GM21447 (cell line): ENCODE measurements at regions not wholly inside any gene's neighbourhood (a gene's known extent, or its start where the extent isn't known, plus 50 kb on each side); places are given as distances from the start of the nearest gene placed in this dataset.
"Not testable (repeated sequence)": the region's sequence is repeated elsewhere in the genome, so short reads cannot be mapped to it uniquely, and the experiment has no call there.

Experiments
- ATAC-seq: cut with Tn5 transposase; IDR thresholded peaks from one replicate; pipeline ENCODE4 v1.9.1; 2021; ENCODE audit not compliant: unreplicated experiment

GRCh38 chr5:120082316-120083068, 381.6 kb upstream of the PRR16 start:
- ATAC-seq: no peak

DNA sequence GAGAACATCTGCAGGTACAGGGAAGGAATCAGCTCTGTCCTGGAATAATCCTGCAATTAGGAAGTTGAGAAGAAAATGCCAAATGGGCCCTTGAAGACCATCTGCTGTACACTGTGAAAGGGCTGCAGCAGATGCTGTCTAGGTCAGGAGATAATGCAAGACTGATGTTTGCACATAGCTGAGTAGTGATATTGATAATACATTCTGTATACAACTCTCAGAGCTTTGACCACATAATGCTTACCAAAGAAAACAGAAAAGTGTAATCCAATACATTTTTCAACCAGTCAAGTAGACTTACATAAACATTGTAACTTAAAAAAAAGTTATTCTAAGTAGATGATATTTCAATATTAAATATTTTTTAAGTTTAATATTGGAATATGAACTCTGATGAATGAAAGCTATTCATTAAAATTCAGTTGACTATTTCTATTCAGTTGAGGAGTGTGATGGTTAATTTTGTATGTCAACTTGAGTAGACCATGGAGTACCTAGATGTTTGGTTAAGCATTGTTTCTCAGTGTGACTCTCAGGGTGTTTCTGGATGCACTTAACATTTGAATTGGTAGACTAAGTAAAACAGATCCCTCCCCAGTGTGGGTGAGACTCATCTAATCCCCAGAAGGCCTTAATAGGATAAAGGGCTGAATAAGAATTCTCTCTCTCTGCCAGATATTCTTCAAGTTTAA, 380.1 kb upstream of the PRR16 start:
- no peak for ATAC-seq

DNA sequence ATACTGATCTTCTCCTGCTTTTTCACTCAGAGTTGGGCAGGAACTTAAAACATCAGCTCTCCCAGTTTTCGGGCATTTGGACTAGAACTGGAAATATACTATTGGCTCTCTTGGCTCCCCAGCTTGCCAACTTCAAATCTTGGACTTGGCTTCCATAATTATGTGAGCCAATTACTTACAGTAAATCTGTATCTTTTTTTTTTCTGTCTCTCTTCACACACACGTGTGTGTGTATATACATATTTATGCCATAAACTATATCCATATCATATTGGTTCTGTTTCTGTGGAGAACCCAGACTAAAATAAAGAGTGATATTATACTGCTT, 379.6 kb upstream of the PRR16 start:
- no peak for ATAC-seq

- no peak for ATAC-seq
Measured at GRCh38 chr5:120086081-120086480, 378.0 kb upstream of the PRR16 start.

DNA sequence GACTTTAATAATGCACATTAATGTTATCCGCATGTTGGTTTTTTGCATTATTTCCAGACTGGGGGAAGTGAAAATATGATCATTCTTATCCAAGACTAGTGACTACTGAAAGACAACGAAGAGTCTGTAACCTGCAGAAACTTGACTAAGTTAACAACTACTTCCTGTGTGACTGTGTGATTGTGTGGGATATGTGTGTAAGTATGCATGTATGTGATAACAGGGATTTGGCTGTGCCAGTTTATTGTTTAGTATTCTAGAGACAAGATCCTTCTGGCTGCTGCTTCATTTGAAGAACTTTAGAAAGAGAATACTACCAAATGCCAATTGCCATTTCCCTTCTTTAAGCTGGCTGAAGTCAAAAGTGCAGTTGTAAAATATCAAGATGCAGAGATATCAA, 375.7 kb upstream of the PRR16 start:
- no peak for ATAC-seq

- no peak for ATAC-seq
Measured at GRCh38 chr5:120088836-120089235, 375.3 kb upstream of the PRR16 start.

- ATAC-seq: no peak
Measured at GRCh38 chr5:120091376-120091948, 372.6 kb upstream of the PRR16 start.

DNA sequence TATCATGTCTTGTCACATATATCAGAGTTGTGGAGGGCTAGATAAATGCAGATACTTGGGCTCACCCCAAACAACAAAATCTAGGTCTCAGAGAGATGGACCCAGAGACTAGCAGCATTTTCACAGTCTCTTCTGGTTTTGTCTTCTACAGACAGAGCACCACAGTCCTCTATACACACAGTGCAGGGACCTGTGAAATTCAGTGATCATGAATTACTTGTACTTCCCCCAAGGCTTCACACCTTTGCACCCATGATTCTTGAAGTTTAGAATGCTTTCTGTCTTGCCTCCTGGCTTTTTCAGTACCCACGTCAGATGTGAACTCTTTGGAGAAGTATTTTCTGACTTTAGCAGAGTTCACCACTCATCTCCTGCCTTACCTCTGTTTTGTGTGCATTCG, 371.5 kb upstream of the PRR16 start:
- ATAC-seq: no peak

DNA sequence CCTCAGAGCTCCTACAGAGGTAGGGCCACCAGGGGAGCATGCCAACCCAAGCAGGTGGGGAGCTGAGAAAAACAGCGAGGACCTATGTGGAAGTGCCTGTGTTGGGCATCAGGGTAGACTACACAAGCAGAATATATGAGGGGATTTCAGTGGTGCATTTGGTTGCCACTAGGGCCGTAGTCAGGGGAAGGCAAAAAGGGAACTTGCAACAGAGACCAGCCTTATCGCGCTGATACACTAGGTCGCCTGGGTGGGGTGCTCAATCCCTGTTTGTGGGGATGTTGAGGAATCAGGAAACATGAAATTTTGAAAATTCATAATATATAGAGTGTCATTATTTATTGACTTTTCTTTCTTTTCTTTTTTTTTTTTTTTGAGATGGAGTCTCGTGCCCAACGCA, 370.9 kb upstream of the PRR16 start:
- ATAC-seq: no peak

- no peak for ATAC-seq
Measured at GRCh38 chr5:120096413-120096812, 367.7 kb upstream of the PRR16 start.

- no peak for ATAC-seq
Measured at GRCh38 chr5:120098426-120098825, 365.7 kb upstream of the PRR16 start.

DNA sequence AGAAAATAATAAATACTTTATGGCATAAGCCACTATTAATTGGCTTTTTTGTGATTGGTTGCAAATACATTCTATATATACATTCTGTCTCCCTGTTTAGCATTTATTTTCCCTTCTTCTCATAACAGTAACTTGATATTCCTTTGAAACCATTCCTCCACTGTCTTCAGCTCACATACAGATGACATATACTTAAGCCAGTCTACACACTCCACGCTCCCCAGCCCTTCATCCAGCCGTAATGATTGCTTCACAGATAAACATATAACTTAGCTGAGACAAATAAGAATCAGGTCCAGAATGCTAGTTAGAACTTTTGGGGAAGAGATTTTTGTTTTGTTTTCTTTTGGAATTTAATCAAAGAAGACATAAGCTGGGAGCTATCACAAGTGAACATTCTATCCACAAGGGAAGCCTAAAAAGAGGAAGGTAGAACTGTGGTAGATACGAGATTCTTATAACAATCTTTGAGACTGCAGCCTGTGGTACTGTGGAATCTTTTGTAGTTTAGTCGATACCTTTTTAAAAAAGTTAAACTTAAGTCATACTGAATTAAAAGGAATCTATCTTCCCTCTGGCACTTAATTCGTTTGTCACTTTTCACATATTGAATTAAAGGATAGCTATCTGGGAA, 365.1 kb upstream of the PRR16 start:
- no peak for ATAC-seq

DNA sequence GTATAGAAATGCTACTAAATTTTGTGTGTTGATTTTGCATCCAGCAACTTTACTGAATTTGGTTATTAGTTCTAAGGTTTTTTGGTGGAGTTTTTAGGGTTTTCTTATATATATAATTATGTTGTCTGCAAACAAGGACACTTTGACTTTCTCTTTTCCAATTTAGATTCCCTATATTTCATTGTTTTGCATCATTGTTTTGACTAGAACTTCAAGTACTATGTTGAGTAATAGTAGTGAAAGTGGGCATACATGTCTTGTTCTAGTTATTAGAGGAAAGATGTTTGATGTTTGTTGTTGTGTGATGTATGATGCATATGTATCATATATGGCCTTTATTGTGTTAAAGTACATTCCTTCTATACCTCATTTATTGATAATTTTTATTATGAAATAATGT, 362.3 kb upstream of the PRR16 start:
- no peak for ATAC-seq

- no peak for ATAC-seq
Measured at GRCh38 chr5:120103495-120103894, 360.6 kb upstream of the PRR16 start.

- ATAC-seq: no peak
Measured at GRCh38 chr5:120106912-120107525, 357.1 kb upstream of the PRR16 start.

GRCh38 chr5:120108586-120109248, 355.4 kb upstream of the PRR16 start:
- no peak for ATAC-seq

- ATAC-seq: no peak
Measured at GRCh38 chr5:120122703-120123102, 341.4 kb upstream of the PRR16 start.

- no peak for ATAC-seq
Measured at GRCh38 chr5:120124031-120124430, 340.1 kb upstream of the PRR16 start.

GRCh38 chr5:120124961-120125360, 339.1 kb upstream of the PRR16 start:
- ATAC-seq: no peak

DNA sequence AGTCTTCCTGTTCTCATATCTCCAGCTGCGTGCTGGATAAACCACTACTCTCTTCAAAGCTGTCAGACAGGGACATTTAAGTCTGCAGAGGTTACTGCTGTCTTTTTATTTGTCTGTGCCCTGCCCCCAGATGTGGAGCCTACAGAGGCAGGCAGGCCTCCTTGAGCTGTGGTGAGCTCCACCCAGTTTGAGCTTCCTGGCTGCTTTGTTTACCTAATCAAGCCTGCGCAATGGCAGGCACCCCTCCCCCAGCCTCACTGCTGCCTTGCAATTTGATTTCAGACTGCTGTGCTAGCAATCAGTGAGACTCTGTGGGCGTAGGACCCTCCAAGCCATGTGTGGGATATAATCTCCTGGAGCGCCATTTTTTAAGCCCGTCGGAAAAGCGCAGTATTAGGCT, 331.8 kb upstream of the PRR16 start:
- not testable (repeated sequence) for ATAC-seq

GRCh38 chr5:120134944-120135343, 329.2 kb upstream of the PRR16 start:
- ATAC-seq: no peak
